ENCODE measurements at regions not wholly inside any gene's neighbourhood (a gene's known extent, or its start where the extent isn't known, plus 50 kb on each side); places are given as distances from the start of the nearest gene placed in this dataset.
A peak's percentile ranks its signal among the peaks of the same experiment; 100 is the strongest.

DNA sequence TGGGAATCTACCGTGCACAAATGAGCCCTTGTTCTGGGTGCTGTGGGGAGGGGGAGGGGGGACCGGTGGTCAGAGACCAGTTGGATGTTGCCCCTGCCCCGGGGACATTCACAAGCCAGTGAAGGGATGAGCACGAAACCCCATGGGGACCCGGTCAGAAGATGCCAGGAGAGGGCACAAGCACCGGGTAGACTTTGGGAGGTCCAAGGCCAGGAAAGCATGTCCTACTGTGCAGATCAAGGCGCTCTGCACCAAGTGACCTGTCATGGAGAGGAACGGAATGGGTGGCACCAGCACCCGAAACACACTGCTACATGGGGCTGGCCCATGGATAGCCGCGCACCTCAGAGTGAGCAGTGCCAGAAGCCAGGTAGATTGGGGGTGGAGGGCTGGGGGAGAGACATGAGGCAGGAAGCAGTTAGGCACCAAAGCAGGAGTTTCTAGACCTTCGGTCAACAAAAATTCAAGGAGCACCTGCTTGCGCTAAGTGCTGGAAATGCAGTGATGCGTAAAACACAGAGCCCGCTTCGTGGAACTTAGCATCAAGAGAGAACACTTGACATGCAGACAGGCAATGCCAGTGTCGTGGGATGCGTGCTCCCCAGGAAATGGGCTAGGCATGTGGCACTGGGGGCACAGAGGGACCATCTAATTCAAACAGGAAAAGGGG is 99.1 kb downstream of the CPN2 start:
- H3K4me1 ChIP-seq (ENCODE audit: control insufficient read depth in 2 of 2, insufficient read depth in 2 of 2, low read length in 2 of 2): peaks cover 8 to 36% of the 10 kb centered on the region in 2 donors
- H3K36me3 ChIP-seq (ENCODE audit: control insufficient read depth in 2 of 2, insufficient read depth in 2 of 2, low read length in 1 of 2): no peaks in the 10 kb centered on the region
- no peak overlapping the region for H3K4me3 ChIP-seq (ENCODE audit: low read length in 2 of 2)
- H3K27ac ChIP-seq (ENCODE audit: low read depth in 1 of 2, low read length in 1 of 2): no peak overlapping the region
- H3K9me3 ChIP-seq (ENCODE audit: control insufficient read depth in 2 of 2, insufficient read depth in 1 of 2, low read length in 1 of 2): peaks cover 0 to 7% of the 10 kb centered on the region in 2 donors
- WGBS: 98% methylated on average over 18 of the region's 18 CpGs
- DNase-seq (ENCODE audit: low read depth in 6 of 9, low spot score in 9 of 9): no peak
- no peaks in the 10 kb centered on the region for H3K27me3 ChIP-seq (ENCODE audit: control insufficient read depth in 2 of 2, insufficient read depth in 1 of 2, low read length in 1 of 2)

DNA sequence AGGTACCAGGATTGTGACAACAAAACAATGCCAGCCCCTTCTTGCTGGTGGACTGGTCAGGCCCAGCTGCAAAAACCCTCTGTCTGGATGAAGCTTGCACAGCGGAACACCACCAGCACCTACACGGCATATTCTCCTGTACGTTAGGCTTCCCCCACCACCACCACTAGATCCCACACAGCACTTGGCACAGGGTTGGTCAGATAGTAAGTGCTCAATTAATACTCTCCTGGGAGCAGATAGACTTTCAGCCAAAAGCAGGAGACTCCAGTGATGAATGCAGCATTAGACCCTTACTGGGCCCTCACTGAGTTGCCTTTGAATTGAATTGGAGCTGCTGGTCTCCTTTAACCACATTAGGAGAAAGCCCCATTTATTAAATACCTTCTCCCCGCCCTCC is 97.9 kb downstream of the CPN2 start:
- Histone ChIP-seq H3K27me3 (ENCODE audit: control insufficient read depth in 2 of 2, insufficient read depth in 1 of 2, low read length in 1 of 2) (no peaks in the 10 kb centered on the region), H3K27ac (ENCODE audit: low read depth in 1 of 2, low read length in 1 of 2) (no peak overlapping the region), H3K4me1 (ENCODE audit: control insufficient read depth in 2 of 2, insufficient read depth in 2 of 2, low read length in 2 of 2) (peaks cover 8 to 39% of the 10 kb centered on the region in 2 donors), H3K9me3 (ENCODE audit: control insufficient read depth in 2 of 2, insufficient read depth in 1 of 2, low read length in 1 of 2) (peaks cover 0 to 7% of the 10 kb centered on the region in 2 donors), H3K36me3 (ENCODE audit: control insufficient read depth in 2 of 2, insufficient read depth in 2 of 2, low read length in 1 of 2) (no peaks in the 10 kb centered on the region), H3K4me3 (ENCODE audit: low read length in 2 of 2) (no peak overlapping the region)
- 88% methylated on average over 4 of the region's 4 CpGs for WGBS
- no peak for DNase-seq (ENCODE audit: low read depth in 6 of 9, low spot score in 9 of 9)

DNA sequence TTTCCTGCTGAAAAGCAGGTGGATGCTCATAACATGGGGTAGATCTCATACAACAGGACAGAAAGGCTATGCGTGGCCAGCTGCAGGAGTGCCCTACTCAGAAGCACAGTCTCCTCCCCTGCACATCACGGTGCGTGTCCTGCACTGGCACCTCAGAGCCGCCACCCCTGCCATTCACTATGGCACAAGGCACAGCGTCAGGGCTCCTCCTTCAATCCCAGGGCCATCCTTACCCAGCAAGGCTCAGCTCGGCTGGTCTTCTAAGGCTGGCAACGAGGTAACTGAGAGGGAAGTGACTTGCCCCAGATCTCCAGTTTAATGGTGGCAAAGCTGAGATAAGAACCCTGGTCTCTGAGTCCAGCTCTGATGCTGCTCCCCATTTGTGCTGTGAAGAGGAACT is 97.1 kb downstream of the CPN2 start:
- Histone ChIP-seq H3K36me3 (ENCODE audit: control insufficient read depth in 2 of 2, insufficient read depth in 2 of 2, low read length in 1 of 2) (no peaks in the 10 kb centered on the region), H3K27me3 (ENCODE audit: control insufficient read depth in 2 of 2, insufficient read depth in 1 of 2, low read length in 1 of 2) (no peaks in the 10 kb centered on the region), H3K4me3 (ENCODE audit: low read length in 2 of 2) (no peak overlapping the region), H3K27ac (ENCODE audit: low read depth in 1 of 2, low read length in 1 of 2) (no peak overlapping the region), H3K9me3 (ENCODE audit: control insufficient read depth in 2 of 2, insufficient read depth in 1 of 2, low read length in 1 of 2) (peaks cover 0 to 7% of the 10 kb centered on the region in 2 donors), H3K4me1 (ENCODE audit: control insufficient read depth in 2 of 2, insufficient read depth in 2 of 2, low read length in 2 of 2) (peaks cover 8 to 39% of the 10 kb centered on the region in 2 donors)
- WGBS: 96% methylated on average over 7 of the region's 7 CpGs
- no peak for DNase-seq (ENCODE audit: low read depth in 6 of 9, low spot score in 9 of 9)

DNA sequence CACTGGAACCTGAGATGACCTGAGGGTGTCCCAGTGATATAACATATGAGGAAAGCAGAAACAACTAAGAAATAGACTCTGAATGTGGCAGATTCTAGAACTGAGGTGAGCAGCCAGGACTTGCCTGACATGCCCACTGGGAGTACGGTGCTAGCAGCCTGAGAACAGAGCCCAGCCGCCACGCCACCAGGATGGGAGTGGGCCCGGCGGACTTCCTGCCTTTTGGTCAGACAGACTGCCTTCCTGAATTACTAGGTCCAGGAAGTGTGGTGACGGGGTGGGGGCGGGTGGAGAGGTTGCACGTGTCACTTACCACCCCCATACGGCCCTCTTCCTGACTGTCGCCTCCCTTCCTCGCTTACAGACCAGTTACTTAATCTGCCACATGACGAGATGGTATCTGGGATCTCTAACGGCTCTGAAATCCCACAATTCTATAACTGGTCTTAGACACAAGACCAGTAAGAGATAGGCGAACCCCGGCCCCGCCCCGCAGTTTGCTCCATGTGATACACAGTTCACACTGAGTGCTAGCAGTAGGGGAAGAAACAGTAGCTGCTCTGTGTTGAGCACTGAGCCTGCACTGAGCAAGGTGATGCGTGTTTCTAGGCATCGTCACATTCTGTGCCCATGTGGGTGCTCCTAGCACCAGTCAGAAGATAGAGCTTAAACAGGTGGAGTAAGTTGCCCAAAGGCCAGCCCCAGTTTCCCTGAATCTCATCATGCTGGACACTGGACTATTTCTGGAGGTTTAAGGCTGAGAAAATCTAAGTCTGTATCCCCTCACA is 95.7 kb downstream of the CPN2 start:
- Histone ChIP-seq H3K4me1 (ENCODE audit: control insufficient read depth in 2 of 2, insufficient read depth in 2 of 2, low read length in 2 of 2) (peaks cover 8 to 30% of the 10 kb centered on the region in 2 donors), H3K4me3 (ENCODE audit: low read length in 2 of 2) (peak overlapping the region; percentile 22 to 26), H3K9me3 (ENCODE audit: control insufficient read depth in 2 of 2, insufficient read depth in 1 of 2, low read length in 1 of 2) (peaks cover 0 to 7% of the 10 kb centered on the region in 2 donors), H3K36me3 (ENCODE audit: control insufficient read depth in 2 of 2, insufficient read depth in 2 of 2, low read length in 1 of 2) (no peaks in the 10 kb centered on the region), H3K27me3 (ENCODE audit: control insufficient read depth in 2 of 2, insufficient read depth in 1 of 2, low read length in 1 of 2) (no peaks in the 10 kb centered on the region), H3K27ac (ENCODE audit: low read depth in 1 of 2, low read length in 1 of 2) (peak overlapping the region; percentile 20 to 46)
- 4% methylated on average over 19 of the region's 19 CpGs for WGBS
- peak; percentile 15 to 72 (median 37) for DNase-seq (ENCODE audit: low read depth in 6 of 9, low spot score in 9 of 9)

DNA sequence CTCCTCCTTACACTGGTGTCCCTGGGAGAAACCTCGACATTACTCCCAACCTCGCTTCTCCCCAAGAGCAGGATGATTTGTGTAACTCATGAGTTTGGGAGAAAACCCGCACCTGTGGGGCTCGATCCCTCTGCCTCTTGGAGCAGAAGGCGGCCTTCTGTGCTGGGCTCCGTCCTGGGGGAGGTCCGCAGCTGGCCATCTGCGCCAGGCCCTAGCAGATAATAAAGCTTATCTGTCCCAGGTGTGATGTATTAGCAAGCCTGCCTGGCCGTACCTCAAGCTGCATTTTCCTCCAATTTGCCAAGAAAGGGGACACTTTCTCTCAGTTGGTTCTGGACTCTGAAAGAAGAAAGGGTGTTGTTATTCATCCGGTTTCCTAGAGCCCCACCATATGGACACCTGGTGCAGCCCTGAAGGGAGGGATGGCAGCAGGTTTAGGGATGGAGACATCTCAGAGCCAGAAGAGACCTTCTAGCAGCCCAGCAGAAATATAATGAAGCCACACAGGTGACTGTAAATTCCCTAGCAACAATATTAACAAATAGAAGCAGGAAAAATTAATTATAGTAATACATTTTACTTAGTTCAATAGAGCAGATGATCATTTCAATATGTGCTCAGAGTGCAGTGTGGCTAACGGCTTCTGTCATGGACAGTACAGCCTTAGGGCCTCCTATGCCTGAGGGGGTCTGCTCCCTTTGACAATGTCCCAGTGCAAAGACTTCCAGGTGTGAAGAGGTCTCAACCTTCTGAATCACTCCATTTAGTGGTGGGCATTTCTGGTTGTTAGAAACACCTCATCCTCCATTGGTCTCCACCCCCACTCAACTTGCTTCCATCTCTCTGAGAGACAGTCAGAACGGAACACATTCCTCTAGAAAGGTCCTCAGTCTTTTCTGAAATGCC is 94.8 kb downstream of the CPN2 start:
- DNase-seq (ENCODE audit: low read depth in 6 of 9, low spot score in 9 of 9): no peak
- H3K4me1 ChIP-seq (ENCODE audit: control insufficient read depth in 2 of 2, insufficient read depth in 2 of 2, low read length in 2 of 2): peaks cover 8 to 22% of the 10 kb centered on the region in 2 donors
- H3K36me3 ChIP-seq (ENCODE audit: control insufficient read depth in 2 of 2, insufficient read depth in 2 of 2, low read length in 1 of 2): no peaks in the 10 kb centered on the region
- 87% methylated on average over 12 of the region's 12 CpGs for WGBS
- H3K27me3 ChIP-seq (ENCODE audit: control insufficient read depth in 2 of 2, insufficient read depth in 1 of 2, low read length in 1 of 2): no peaks in the 10 kb centered on the region
- peak overlapping the region; percentile 20 to 48 for H3K27ac ChIP-seq (ENCODE audit: low read depth in 1 of 2, low read length in 1 of 2)
- H3K4me3 ChIP-seq (ENCODE audit: low read length in 2 of 2): no peak overlapping the region
- peaks cover 0 to 7% of the 10 kb centered on the region in 2 donors for H3K9me3 ChIP-seq (ENCODE audit: control insufficient read depth in 2 of 2, insufficient read depth in 1 of 2, low read length in 1 of 2)

DNA sequence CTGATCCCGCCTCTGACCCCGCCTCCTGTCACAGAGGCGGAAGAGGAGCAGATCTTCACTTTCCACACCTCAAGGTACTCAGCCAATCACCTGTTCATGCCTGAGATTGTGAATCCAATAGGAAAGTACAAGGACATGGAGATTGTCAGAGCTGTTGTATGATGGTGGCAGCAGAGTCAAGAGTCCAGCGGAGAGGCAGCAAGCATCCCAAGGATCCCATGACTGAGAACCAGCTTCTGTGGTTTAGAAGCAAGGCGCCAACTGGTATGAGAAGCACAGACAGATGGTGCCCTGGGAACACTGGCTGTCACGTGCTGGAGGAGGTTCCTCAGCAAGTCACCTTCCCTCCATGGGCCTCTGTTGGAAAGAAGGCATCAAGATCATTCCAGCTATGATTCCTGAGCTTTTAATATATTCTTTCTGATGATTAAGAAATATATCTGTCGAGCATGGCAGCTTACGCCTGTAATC is 93.9 kb downstream of the CPN2 start:
- Histone ChIP-seq H3K9me3 (ENCODE audit: control insufficient read depth in 2 of 2, insufficient read depth in 1 of 2, low read length in 1 of 2) (peaks cover 0 to 3% of the 10 kb centered on the region in 2 donors), H3K36me3 (ENCODE audit: control insufficient read depth in 2 of 2, insufficient read depth in 2 of 2, low read length in 1 of 2) (no peaks in the 10 kb centered on the region), H3K4me3 (ENCODE audit: low read length in 2 of 2) (no peak overlapping the region), H3K27ac (ENCODE audit: low read depth in 1 of 2, low read length in 1 of 2) (no peak overlapping the region), H3K27me3 (ENCODE audit: control insufficient read depth in 2 of 2, insufficient read depth in 1 of 2, low read length in 1 of 2) (no peaks in the 10 kb centered on the region), H3K4me1 (ENCODE audit: control insufficient read depth in 2 of 2, insufficient read depth in 2 of 2, low read length in 2 of 2) (peaks cover 8 to 22% of the 10 kb centered on the region in 2 donors)
- no peak for DNase-seq (ENCODE audit: low read depth in 6 of 9, low spot score in 9 of 9)
- WGBS: 90% methylated on average over 8 of the region's 8 CpGs

DNA sequence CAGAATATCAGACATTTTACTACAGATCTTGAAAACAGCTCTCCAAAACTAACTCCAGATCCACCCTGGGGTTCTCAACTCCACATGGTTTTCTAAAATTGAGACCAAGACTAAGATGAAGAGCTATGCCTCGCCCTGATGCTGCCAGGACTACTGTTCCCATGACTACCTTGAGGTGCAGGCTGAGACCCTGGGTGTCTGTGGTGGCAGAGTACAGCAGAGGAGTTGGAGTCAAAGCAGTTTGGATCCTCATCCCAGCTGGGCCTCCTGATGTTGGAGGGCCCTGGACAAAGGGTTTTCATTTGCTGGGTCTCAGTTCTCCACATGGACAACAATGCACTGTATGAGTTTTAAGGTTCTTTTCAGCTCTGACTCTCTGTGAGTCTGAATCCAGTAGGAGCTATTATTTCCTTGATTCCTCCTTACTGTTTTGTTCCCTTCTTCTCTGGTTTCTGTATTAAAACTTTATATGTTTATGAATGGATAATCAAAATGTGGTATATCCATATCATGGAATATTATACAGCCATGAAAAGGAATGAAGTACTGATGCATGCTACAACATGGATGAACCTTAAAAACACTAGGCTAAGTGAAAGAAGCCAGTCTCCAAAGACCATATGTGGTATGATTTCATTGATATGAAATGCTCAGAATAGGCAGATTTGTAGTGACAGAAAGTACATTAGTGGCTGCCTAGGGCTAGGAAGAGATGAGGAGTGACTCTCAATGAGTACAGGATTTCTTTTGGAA is 93.0 kb downstream of the CPN2 start:
- no peaks in the 10 kb centered on the region for H3K27me3 ChIP-seq (ENCODE audit: control insufficient read depth in 2 of 2, insufficient read depth in 1 of 2, low read length in 1 of 2)
- 91% methylated on average over 1 of the region's 1 CpG for WGBS
- H3K27ac ChIP-seq (ENCODE audit: low read depth in 1 of 2, low read length in 1 of 2): no peak overlapping the region
- H3K4me1 ChIP-seq (ENCODE audit: control insufficient read depth in 2 of 2, insufficient read depth in 2 of 2, low read length in 2 of 2): peaks cover 8 to 22% of the 10 kb centered on the region in 2 donors
- peaks cover 0 to 3% of the 10 kb centered on the region in 2 donors for H3K9me3 ChIP-seq (ENCODE audit: control insufficient read depth in 2 of 2, insufficient read depth in 1 of 2, low read length in 1 of 2)
- DNase-seq (ENCODE audit: low read depth in 6 of 9, low spot score in 9 of 9): no peak
- H3K4me3 ChIP-seq (ENCODE audit: low read length in 2 of 2): no peak overlapping the region
- no peaks in the 10 kb centered on the region for H3K36me3 ChIP-seq (ENCODE audit: control insufficient read depth in 2 of 2, insufficient read depth in 2 of 2, low read length in 1 of 2)

GRCh38 chr3:194259982-194260766 is 91.0 kb downstream of the CPN2 start:
- Histone ChIP-seq H3K36me3 (ENCODE audit: control insufficient read depth in 2 of 2, insufficient read depth in 2 of 2, low read length in 1 of 2) (no peaks in the 10 kb centered on the region), H3K4me1 (ENCODE audit: control insufficient read depth in 2 of 2, insufficient read depth in 2 of 2, low read length in 2 of 2) (peaks cover 7 to 21% of the 10 kb centered on the region in 2 donors), H3K27ac (ENCODE audit: low read depth in 1 of 2, low read length in 1 of 2) (no peak overlapping the region), H3K9me3 (ENCODE audit: control insufficient read depth in 2 of 2, insufficient read depth in 1 of 2, low read length in 1 of 2) (peaks cover 0 to 6% of the 10 kb centered on the region in 2 donors), H3K4me3 (ENCODE audit: low read length in 2 of 2) (no peak overlapping the region), H3K27me3 (ENCODE audit: control insufficient read depth in 2 of 2, insufficient read depth in 1 of 2, low read length in 1 of 2) (no peaks in the 10 kb centered on the region)
- DNase-seq (ENCODE audit: low read depth in 6 of 9, low spot score in 9 of 9): no peak
- WGBS: 95% methylated on average over 9 of the region's 9 CpGs

Measured in thymus (tissue), 11 donors.